HUES6 (cell line): ENCODE measurements at regions not wholly inside any gene's neighbourhood (a gene's known extent, or its start where the extent isn't known, plus 50 kb on each side); places are given as distances from the start of the nearest gene placed in this dataset.

Experiments used
- H3K27ac ChIP-seq: 2 replicates; pipeline ENCODE4 v1.7.0; 2013; ENCODE audit warnings: low read depth, mild to moderate bottlenecking, low read length, inconsistent platforms
- H3K27me3 ChIP-seq: 2 replicates; pipeline ENCODE4 v1.6.1; 2013; ENCODE audit warnings: low read length; ENCODE audit not compliant: control insufficient read depth, insufficient read depth
- H3K36me3 ChIP-seq: 2 replicates; pipeline ENCODE4 v1.6.1; 2013; ENCODE audit warnings: low read length; ENCODE audit not compliant: control insufficient read depth, insufficient read depth
- H3K4me1 ChIP-seq: 2 replicates; pipeline ENCODE4 v1.6.1; 2013; ENCODE audit warnings: low read length; ENCODE audit not compliant: control insufficient read depth, insufficient read depth
- H3K4me3 ChIP-seq: 2 replicates; pipeline ENCODE4 v1.5.1; 2013; ENCODE audit warnings: low read depth, low read length
- H3K9ac ChIP-seq: one replicate; pipeline ENCODE4 v1.6.1; 2013; ENCODE audit warnings: mild to moderate bottlenecking, low read length
- H3K9me3 ChIP-seq: 2 replicates; pipeline ENCODE4 v1.6.1; 2013; ENCODE audit warnings: low read depth, low read length; ENCODE audit not compliant: control insufficient read depth, insufficient read depth

DNA sequence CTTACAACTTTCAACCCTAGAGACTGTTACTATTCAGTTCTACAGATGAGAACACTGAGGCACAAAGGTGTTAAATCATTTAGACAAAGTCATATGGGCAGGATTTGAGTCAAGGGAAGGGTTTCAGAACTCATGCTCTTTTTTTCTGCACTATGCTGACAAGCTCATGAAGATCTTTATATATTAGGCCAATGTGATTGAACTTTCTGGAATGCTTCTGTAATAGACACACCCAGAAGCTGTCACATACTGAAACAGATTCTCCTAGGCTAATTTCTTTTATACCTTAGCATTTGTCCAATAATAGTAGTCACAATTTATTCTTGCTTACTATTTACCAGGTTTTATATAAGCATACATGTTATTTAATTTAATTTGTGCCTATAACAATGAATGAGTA, 164.0 kb downstream of the ALG10B start:
- Histone ChIP-seq H3K9ac (no peak overlapping the region), H3K4me3 (no peak overlapping the region), H3K27me3 (no peaks in the 10 kb centered on the region), H3K36me3 (no peaks in the 10 kb centered on the region), H3K4me1 (peaks cover 5% of the 10 kb centered on the region; the same call in 1 of the 2 replicates), H3K27ac (no peak overlapping the region), H3K9me3 (no peaks in the 10 kb centered on the region)

DNA sequence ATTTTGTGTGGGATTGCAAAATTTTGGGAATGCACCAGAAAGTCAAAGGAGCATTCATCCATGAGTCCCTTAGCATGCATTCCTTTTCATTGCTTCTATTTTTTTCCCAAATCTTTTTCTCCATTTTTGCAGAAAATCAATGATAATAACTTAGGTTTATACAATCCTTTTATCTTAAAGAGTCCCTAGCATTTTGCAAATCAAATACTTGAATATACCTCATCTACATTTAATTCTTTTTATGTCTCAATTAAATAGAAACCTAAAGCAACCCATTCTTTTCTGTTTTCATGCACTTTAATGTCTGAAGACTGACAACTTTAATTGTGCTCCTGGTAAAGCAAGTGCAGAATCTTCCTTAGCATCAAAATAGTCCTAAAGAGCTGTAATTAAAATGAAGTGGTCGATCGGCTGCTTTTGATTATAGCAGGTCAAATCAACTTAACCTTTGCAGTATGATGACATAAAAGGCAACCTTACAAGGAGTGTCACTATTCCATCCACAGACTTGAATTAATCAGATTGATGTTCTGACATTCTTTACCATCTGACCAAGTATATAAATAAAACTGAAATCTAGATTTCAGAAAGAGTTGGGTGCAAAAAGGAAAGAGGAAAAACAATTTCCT, 168.4 kb downstream of the ALG10B start:
- H3K27me3 ChIP-seq: no peaks in the 10 kb centered on the region
- 0 out of 2 replicates have a peak overlapping the region, but pooled peaks have one; percentile 36 for H3K27ac ChIP-seq
- H3K9me3 ChIP-seq: no peaks in the 10 kb centered on the region
- no peak overlapping the region for H3K4me3 ChIP-seq
- H3K36me3 ChIP-seq: no peaks in the 10 kb centered on the region
- H3K4me1 ChIP-seq: peaks cover 19% of the 10 kb centered on the region
- no peak overlapping the region for H3K9ac ChIP-seq

DNA sequence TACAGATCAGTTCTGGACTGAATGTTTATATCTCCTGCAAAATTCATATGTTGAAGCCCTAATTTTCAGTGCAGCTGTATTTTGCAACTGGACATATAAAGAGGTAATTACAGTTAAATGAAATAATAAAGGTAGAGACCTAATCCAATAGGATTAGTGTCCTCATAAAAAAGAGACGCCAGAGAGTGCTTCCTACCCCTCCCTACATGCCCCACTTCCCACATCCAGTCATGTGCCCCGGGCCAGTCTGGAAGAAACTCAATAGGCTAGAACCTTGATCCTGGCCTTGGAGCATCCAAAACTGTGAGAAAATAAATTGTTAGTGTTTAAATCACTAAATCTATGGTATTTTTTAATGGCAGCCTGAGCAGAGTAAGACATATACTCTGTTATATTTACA, 172.3 kb downstream of the ALG10B start:
- Histone ChIP-seq H3K9me3 (peaks cover 5% of the 10 kb centered on the region; the same call in 1 of the 2 replicates), H3K27me3 (no peaks in the 10 kb centered on the region)

DNA sequence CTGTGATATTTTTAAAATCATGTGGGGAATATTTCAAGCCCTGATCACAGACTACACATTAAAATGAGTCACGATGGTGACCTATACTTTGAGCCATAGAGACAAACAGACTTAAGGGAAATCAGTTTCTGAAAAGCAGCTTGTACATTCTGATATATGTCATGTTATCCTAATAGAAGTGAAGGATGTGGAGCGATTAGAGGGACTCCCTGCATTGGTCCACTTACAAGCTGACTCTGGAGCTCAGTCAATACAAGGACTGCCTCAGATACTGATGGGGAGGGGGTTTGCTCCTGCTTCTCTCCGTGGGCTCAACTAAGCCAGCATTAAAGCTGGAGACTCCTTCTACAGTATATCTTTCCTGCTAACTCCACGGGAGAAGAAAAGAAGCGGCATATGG, 173.5 kb downstream of the ALG10B start:
- Histone ChIP-seq H3K36me3 (no peaks in the 10 kb centered on the region), H3K4me3 (no peak overlapping the region), H3K9me3 (peaks cover 5% of the 10 kb centered on the region; the same call in 1 of the 2 replicates), H3K9ac (no peak overlapping the region), H3K27me3 (no peaks in the 10 kb centered on the region), H3K4me1 (peaks cover 18% of the 10 kb centered on the region), H3K27ac (no peak overlapping the region)

More for the DNA sequence above, 172.3 kb downstream of the ALG10B start:
- Histone ChIP-seq H3K9ac (no peak overlapping the region), H3K27ac (no peak overlapping the region), H3K36me3 (no peaks in the 10 kb centered on the region), H3K4me1 (peaks cover 19% of the 10 kb centered on the region), H3K4me3 (no peak overlapping the region)

DNA sequence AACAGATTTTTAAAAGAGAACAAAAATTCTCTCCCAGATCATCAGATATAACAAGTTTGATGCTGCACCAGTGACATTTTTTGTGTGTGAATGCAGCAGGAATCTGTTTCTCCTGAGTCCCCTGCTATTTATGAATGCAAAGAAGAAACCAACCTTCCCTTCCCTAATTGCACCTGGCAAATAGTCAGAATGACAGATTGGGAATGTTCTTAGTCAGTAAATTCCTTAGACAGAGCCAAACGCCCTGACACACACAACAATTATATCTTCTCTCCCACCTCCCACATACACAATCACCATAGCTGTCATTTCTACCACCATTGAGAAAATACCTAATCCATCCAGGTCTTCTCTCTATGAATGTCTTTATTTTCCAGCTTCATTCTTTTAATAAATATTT, 174.4 kb downstream of the ALG10B start:
- no peak overlapping the region for H3K4me3 ChIP-seq
- H3K9ac ChIP-seq: no peak overlapping the region

DNA sequence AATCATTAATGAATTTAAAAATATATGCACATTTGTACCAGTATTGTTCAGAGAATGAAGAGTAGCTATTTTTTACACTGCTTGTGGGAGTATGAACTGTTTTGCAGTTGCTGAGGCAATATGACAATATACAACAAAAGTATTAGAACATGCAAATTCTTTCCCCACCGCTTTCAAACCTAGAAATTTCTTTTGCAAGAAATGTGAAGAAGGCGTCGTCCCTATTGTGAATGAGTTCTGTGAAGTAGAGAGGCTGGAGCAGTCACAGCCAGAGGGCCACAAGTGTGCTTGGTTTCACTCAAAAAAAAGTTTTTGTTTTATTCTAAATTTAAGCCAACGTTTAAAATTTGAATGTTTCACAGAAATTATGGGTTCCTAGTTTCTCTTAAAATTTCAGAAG, 184.9 kb downstream of the ALG10B start:
- Histone ChIP-seq H3K9ac (no peak overlapping the region), H3K36me3 (no peaks in the 10 kb centered on the region), H3K4me1 (no peaks in the 10 kb centered on the region), H3K4me3 (no peak overlapping the region), H3K27ac (no peak overlapping the region), H3K27me3 (no peaks in the 10 kb centered on the region), H3K9me3 (peaks cover 10% of the 10 kb centered on the region)

More for the DNA sequence above, 174.4 kb downstream of the ALG10B start:
- no peaks in the 10 kb centered on the region for H3K36me3 ChIP-seq
- no peaks in the 10 kb centered on the region for H3K27me3 ChIP-seq
- no peak overlapping the region for H3K27ac ChIP-seq
- peaks cover 11% of the 10 kb centered on the region for H3K4me1 ChIP-seq
- H3K9me3 ChIP-seq: peaks cover 5% of the 10 kb centered on the region; the same call in 1 of the 2 replicates

DNA sequence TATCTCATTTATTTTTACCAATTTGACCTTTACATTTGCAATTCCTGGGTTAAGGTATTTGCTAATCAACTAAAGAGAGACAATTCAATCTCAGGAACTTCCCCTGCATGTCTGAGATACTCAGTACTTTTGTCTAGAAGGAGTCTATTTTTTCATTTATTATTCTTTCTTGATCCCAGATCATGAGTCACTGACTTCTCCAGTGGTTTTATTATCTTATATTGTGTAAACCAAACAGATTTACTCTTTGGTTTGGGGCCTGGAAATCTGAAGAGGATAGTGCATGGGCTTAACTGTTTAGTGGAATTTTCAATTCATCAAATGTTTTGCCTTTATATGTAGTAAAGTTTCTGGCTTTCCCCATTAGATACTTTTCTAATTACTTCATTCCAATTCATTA, 185.4 kb downstream of the ALG10B start:
- no peaks in the 10 kb centered on the region for H3K36me3 ChIP-seq
- H3K27ac ChIP-seq: no peak overlapping the region
- H3K9ac ChIP-seq: no peak overlapping the region
- no peaks in the 10 kb centered on the region for H3K4me1 ChIP-seq
- peaks cover 9% of the 10 kb centered on the region for H3K9me3 ChIP-seq
- no peak overlapping the region for H3K4me3 ChIP-seq
- no peaks in the 10 kb centered on the region for H3K27me3 ChIP-seq

DNA sequence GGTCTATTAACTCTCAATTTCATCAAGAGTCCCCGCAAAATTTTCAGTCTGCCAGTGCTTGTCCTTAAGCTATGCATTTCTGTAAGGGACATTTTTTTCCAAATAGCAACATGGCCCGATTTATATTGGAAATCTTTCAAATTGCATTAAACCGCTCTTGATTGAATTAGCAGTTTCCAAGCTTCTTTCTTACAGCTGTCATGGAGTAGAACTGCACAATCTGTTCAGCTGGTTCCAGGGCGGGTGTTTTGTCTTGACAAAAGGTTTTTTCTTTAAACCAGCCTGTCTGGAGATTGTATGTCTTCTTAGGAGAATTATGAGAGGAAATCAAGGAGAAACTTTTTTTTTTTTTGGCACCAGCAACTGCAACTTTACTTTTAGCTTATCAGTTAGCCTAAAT, 185.8 kb downstream of the ALG10B start:
- Histone ChIP-seq H3K4me1 (no peaks in the 10 kb centered on the region), H3K9ac (no peak overlapping the region), H3K4me3 (no peak overlapping the region), H3K9me3 (peaks cover 5% of the 10 kb centered on the region; the same call in 1 of the 2 replicates), H3K27me3 (no peaks in the 10 kb centered on the region), H3K36me3 (no peaks in the 10 kb centered on the region), H3K27ac (no peak overlapping the region)

DNA sequence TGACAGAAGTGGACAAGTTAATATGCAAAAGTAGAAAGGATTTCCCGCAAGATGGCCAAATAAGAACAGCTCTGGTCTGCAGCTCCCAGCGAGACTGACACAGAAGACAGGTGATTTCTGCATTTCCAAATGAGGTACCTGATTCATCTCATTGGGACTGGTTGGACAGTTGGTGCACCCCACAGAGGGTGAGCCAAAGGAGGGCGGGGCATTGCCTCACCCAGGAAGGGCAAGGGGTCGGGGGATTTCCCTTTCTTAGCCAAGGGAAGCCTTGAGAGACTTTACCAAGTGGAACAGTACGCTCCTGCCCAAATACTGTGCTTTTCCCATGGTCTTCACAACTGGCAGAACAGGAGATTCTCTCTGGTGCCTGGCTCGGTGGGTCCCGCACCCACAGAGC, 191.3 kb downstream of the ALG10B start:
- Histone ChIP-seq H3K4me3 (no peak overlapping the region), H3K27ac (no peak overlapping the region), H3K9me3 (no peaks in the 10 kb centered on the region), H3K27me3 (no peaks in the 10 kb centered on the region), H3K9ac (no peak overlapping the region), H3K4me1 (peaks cover 6% of the 10 kb centered on the region; the same call in 1 of the 2 replicates), H3K36me3 (no peaks in the 10 kb centered on the region)

DNA sequence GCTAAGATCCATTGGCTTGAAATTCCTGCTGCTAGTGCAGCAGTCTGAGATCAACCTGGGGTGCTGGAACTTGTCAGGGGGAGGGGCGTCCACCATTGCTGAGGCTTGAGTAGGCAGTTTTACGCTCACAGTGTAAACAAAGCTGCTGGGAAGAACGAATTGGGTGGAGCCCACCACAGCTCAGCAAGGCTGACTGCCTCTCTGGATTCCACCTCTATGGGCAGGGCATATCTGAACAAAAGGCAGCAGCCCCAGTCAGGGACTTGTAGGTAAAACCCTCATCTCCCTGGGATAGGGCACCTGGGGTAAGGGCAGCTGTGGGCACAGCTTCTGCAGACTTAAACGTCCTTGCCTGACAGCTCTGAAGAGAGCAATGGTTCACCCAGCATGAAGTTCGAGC, 191.7 kb downstream of the ALG10B start:
- H3K9ac ChIP-seq: no peak overlapping the region
- H3K36me3 ChIP-seq: no peaks in the 10 kb centered on the region
- H3K4me3 ChIP-seq: no peak overlapping the region
- H3K27me3 ChIP-seq: no peaks in the 10 kb centered on the region
- H3K27ac ChIP-seq: no peak overlapping the region
- no peaks in the 10 kb centered on the region for H3K9me3 ChIP-seq
- H3K4me1 ChIP-seq: peaks cover 6% of the 10 kb centered on the region; the same call in 1 of the 2 replicates

DNA sequence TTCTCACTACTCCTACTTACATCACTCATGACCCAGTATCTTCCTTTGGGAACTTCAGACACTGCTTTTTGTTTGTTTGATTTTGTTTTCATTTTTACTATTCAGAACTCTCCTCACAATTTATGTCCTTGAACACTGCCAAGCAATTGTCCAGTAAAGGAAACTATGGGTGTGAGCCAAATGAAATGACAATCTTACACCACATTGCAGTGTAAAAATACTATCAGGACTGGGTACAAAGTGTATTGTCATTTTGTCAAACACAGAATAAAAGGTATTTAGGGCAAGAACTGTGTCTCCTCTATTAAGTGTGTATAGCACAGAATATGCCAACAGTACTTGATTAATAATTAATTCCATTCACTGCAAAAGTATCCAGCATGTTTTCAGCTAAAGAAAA, 199.3 kb downstream of the ALG10B start:
- H3K27me3 ChIP-seq: no peaks in the 10 kb centered on the region
- H3K4me1 ChIP-seq: no peaks in the 10 kb centered on the region
- no peaks in the 10 kb centered on the region for H3K36me3 ChIP-seq
- H3K27ac ChIP-seq: no peak overlapping the region
- no peak overlapping the region for H3K9ac ChIP-seq
- no peaks in the 10 kb centered on the region for H3K9me3 ChIP-seq
- no peak overlapping the region for H3K4me3 ChIP-seq
